Neural cell (in vitro differentiated cells): ENCODE measurements at regions not wholly inside any gene's neighbourhood (a gene's known extent, or its start where the extent isn't known, plus 50 kb on each side); places are given as distances from the start of the nearest gene placed in this dataset.

Experiments used
- H2AFZ ChIP-seq: fragments of 200-600, 300-800 bp; sonication (generic), shearing (Covaris generic); 2 replicates; pipeline ENCODE4 v1.6.0; 2014; ENCODE audit warnings: low read depth, mild to moderate bottlenecking, antibody characterized with exemption, low read length, moderate library complexity
- H3F3A ChIP-seq: fragments of 200-600 bp; shearing (Covaris generic); 2 replicates; pipeline ENCODE4 v1.6.1; 2016; ENCODE audit warnings: mild to moderate bottlenecking, moderate library complexity, mixed read lengths, antibody characterized with exemption, low read length; ENCODE audit not compliant: insufficient read depth, poor library complexity, severe bottlenecking
- H3K27ac ChIP-seq: fragments of 200-600, 300-800 bp; sonication (generic), shearing (Covaris generic); 2 replicates; pipeline ENCODE4 v1.5.1; 2014; ENCODE audit warnings: mild to moderate bottlenecking, low read length, moderate library complexity
- H3K27me3 ChIP-seq: fragments of 300-800, 200-600 bp; sonication (generic), shearing (Covaris generic); 2 replicates; pipeline ENCODE4 v1.6.0; 2014; ENCODE audit warnings: mild to moderate bottlenecking, low read depth, low read length, moderate library complexity; ENCODE audit not compliant: insufficient read depth
- H3K36me3 ChIP-seq: fragments of 300-800, 200-600 bp; sonication (generic), shearing (Covaris generic); 2 replicates; pipeline ENCODE4 v1.5.1; 2014; ENCODE audit warnings: mild to moderate bottlenecking, antibody characterized with exemption, low read length, moderate library complexity; ENCODE audit not compliant: insufficient read depth
- H3K4me2 ChIP-seq: fragments of 300-800, 200-600 bp; sonication (generic), shearing (Covaris generic); 2 replicates; pipeline ENCODE4 v1.6.0; 2014; ENCODE audit warnings: mild to moderate bottlenecking, low read length
- H3K4me3 ChIP-seq: fragments of 300-800, 200-600 bp; sonication (generic), shearing (Covaris generic); 2 replicates; pipeline ENCODE4 v1.5.1; 2014; ENCODE audit warnings: mild to moderate bottlenecking, low read length, moderate library complexity
- H3K79me2 ChIP-seq: fragments of 200-600 bp; shearing (Covaris generic); replicated peaks from 2 replicates; pipeline ENCODE4 v1.6.0; 2014; ENCODE audit warnings: mild to moderate bottlenecking, low read length, moderate library complexity; ENCODE audit not compliant: insufficient read depth
- H3K9ac ChIP-seq: fragments of 300-800, 200-600 bp; sonication (generic), shearing (Covaris generic); 2 replicates; pipeline ENCODE4 v1.6.1; 2016; ENCODE audit warnings: mild to moderate bottlenecking, low read length, mixed read lengths
- H3K9me2 ChIP-seq: fragments of 200-600 bp; shearing (Covaris generic); 2 replicates; pipeline ENCODE4 v1.6.1; 2016; ENCODE audit warnings: mild to moderate bottlenecking, low read length, mixed read lengths; ENCODE audit not compliant: insufficient read depth
- H3K9me3 ChIP-seq: fragments of 200-600, 300-800 bp; sonication (generic), shearing (Covaris generic); 2 replicates; pipeline ENCODE4 v1.6.1; 2016; ENCODE audit warnings: mild to moderate bottlenecking, mixed run types, low read length, moderate library complexity, mixed read lengths
- H4K20me1 ChIP-seq: fragments of 200-600 bp; shearing (Covaris generic); 2 replicates; pipeline ENCODE4 v1.6.1; 2016; ENCODE audit warnings: mild to moderate bottlenecking, mixed run types; ENCODE audit not compliant: insufficient read depth
- CTCF ChIP-seq: fragments of 450-650 bp; IDR thresholded peaks from 2 replicates; pipeline ENCODE4 v1.5.1; 2014; ENCODE audit warnings: antibody characterized with exemption, mild to moderate bottlenecking, moderate library complexity; ENCODE audit not compliant: poor library complexity, severe bottlenecking
- EP300 ChIP-seq: fragments of 450-650 bp; conservative IDR thresholded peaks from 2 replicates; pipeline ENCODE4 v1.6.1; 2014; ENCODE audit warnings: antibody characterized with exemption, mild to moderate bottlenecking, moderate library complexity; ENCODE audit not compliant: poor library complexity, severe bottlenecking
- EZH2 ChIP-seq: fragments of 200-600, 300-800 bp; shearing (Covaris generic), sonication (generic); IDR thresholded peaks from 2 replicates; pipeline ENCODE4 v1.6.1; 2014; ENCODE audit warnings: antibody characterized with exemption, low read length, borderline replicate concordance, mild to moderate bottlenecking; ENCODE audit not compliant: insufficient read depth, poor library complexity, severe bottlenecking
- MXI1 ChIP-seq: fragments of 450-650 bp; conservative IDR thresholded peaks from 2 replicates; pipeline ENCODE4 v1.6.1; 2014; ENCODE audit warnings: antibody characterized with exemption, mild to moderate bottlenecking; ENCODE audit not compliant: poor library complexity, severe bottlenecking
- POLR2AphosphoS5 ChIP-seq: IDR thresholded peaks from 2 replicates; pipeline ENCODE4 v1.6.1; 2012
- RAD21 ChIP-seq: fragments of 450-650 bp; conservative IDR thresholded peaks from 2 replicates; pipeline ENCODE4 v1.6.1; 2014; ENCODE audit warnings: antibody characterized with exemption, mild to moderate bottlenecking, moderate library complexity
- REST ChIP-seq: IDR thresholded peaks from 2 replicates; pipeline ENCODE4 v1.6.1; 2012; ENCODE audit warnings: borderline replicate concordance
- SMC3 ChIP-seq: fragments of 450-650 bp; conservative IDR thresholded peaks from 2 replicates; pipeline ENCODE4 v1.6.1; 2014; ENCODE audit warnings: antibody characterized with exemption, mild to moderate bottlenecking, moderate library complexity; ENCODE audit not compliant: poor library complexity
- TAF1 ChIP-seq: IDR thresholded peaks from 2 replicates; pipeline ENCODE4 v1.6.1; 2012; ENCODE audit warnings: low read depth

- Histone ChIP-seq H3K9ac (no peak overlapping the region), H3K79me2 (no peaks in the 10 kb centered on the region), H3K9me3 (no peaks in the 10 kb centered on the region), H3K27me3 (no peaks in the 10 kb centered on the region), H3K9me2 (no peaks in the 10 kb centered on the region), H4K20me1 (no peaks in the 10 kb centered on the region), H3K4me2 (no peak overlapping the region), H3K4me3 (no peak overlapping the region), H3K27ac (no peak overlapping the region), H2AFZ (no peak overlapping the region), H3K36me3 (no peaks in the 10 kb centered on the region), H3F3A (no peaks in the 10 kb centered on the region)
- TF ChIP-seq RAD21, result no peak
- TF ChIP-seq TAF1, result no peak
- no peak for TF ChIP-seq EP300
- no peak for TF ChIP-seq CTCF
- TF ChIP-seq MXI1, result no peak
- TF ChIP-seq EZH2, result no peak
- no peak for TF ChIP-seq SMC3
- TF ChIP-seq POLR2AphosphoS5, result no peak
- no peak for TF ChIP-seq REST
Measured at GRCh38 chr13:79710376-79710775, 229.4 kb downstream of the NDFIP2 start.

- no peak overlapping the region for H2AFZ ChIP-seq
- H3K27ac ChIP-seq, result no peak overlapping the region
- H4K20me1 ChIP-seq, result no peaks in the 10 kb centered on the region
- H3K9ac ChIP-seq, result no peak overlapping the region
- H3K9me2 ChIP-seq, result no peaks in the 10 kb centered on the region
- no peaks in the 10 kb centered on the region for H3K79me2 ChIP-seq
- H3K27me3 ChIP-seq, result no peaks in the 10 kb centered on the region
- no peaks in the 10 kb centered on the region for H3F3A ChIP-seq
- H3K9me3 ChIP-seq, result no peaks in the 10 kb centered on the region
- H3K36me3 ChIP-seq, result no peaks in the 10 kb centered on the region
- no peak overlapping the region for H3K4me2 ChIP-seq
- TF ChIP-seq CTCF, result no peak
- no peak for TF ChIP-seq EZH2
- TF ChIP-seq POLR2AphosphoS5, result no peak
- TF ChIP-seq SMC3, result no peak
- TF ChIP-seq REST, result no peak
- TF ChIP-seq RAD21, result no peak
- TF ChIP-seq MXI1, result no peak
- TF ChIP-seq EP300, result no peak
- no peak for TF ChIP-seq TAF1
- H3K4me3 ChIP-seq, result no peak overlapping the region
Measured at GRCh38 chr13:79709471-79709870, 228.5 kb downstream of the NDFIP2 start.
